ENCODE measurements at regions not wholly inside any gene's neighbourhood (a gene's known extent, or its start where the extent isn't known, plus 50 kb on each side); places are given as distances from the start of the nearest gene placed in this dataset.

DNA sequence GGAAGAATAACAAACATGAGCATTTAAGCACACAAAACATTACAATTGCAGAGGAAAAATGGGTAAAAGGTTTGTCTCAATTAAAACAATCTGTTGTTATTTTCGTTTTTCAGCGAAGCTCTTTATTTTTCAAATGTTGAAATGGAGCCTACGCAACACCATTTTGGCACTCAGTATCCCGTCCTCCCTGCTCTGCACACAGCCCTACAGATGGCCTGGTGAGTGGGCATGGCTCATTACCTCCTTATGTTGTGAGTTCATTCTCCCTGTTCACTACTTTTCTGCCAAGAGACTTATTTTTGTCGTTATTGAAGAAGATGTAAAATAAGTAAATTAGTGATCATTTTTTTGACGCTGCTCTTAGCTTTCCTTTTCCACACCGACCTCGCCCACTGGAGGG lies 167.8 kb upstream of the CXCL12 start:
- TF ChIP-seq, protein P1, sequence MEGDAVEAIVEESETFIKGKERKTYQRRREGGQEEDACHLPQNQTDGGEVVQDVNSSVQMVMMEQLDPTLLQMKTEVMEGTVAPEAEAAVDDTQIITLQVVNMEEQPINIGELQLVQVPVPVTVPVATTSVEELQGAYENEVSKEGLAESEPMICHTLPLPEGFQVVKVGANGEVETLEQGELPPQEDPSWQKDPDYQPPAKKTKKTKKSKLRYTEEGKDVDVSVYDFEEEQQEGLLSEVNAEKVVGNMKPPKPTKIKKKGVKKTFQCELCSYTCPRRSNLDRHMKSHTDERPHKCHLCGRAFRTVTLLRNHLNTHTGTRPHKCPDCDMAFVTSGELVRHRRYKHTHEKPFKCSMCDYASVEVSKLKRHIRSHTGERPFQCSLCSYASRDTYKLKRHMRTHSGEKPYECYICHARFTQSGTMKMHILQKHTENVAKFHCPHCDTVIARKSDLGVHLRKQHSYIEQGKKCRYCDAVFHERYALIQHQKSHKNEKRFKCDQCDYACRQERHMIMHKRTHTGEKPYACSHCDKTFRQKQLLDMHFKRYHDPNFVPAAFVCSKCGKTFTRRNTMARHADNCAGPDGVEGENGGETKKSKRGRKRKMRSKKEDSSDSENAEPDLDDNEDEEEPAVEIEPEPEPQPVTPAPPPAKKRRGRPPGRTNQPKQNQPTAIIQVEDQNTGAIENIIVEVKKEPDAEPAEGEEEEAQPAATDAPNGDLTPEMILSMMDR (conservative IDR thresholded peaks at IDR 0.05; ENCODE audit: low read depth, low read length), result no peak
- H3K4me3 ChIP-seq (ENCODE audit: low read depth, low read length), result no peak overlapping the region
- DNase-seq (ENCODE audit: low read depth), result no peak

DNA sequence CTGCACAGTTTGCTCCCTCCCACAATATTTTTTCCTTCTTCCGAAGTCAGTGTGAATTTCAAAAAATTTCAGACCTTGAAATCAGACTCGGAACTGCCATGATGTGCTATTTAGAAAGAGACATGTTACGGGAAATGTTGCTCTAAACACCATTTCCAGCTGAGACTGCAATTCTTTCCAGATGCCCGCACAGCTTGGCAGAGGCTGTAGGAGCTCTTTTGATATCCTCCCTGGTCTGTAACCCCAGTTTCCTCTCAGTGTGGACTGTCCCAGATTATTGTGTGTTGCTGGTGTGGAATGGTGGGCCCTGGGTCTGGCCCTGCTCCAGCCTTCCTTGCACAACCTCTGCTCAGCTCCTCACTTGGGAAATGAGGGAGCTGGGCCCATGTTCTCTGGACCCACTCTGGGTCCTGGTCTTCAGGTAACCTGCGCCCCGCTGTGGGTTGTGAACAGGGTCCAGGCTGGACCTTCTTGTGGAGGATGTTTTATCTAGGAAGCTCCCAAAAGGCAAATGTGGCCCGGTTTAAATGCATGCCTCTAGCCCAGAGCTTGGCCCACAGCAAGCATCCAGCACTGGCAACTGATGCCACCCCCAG lies 172.8 kb upstream of the CXCL12 start:
- no peak for DNase-seq (ENCODE audit: low read depth)
- H3K4me3 ChIP-seq (ENCODE audit: low read depth, low read length), result no peak overlapping the region

DNA sequence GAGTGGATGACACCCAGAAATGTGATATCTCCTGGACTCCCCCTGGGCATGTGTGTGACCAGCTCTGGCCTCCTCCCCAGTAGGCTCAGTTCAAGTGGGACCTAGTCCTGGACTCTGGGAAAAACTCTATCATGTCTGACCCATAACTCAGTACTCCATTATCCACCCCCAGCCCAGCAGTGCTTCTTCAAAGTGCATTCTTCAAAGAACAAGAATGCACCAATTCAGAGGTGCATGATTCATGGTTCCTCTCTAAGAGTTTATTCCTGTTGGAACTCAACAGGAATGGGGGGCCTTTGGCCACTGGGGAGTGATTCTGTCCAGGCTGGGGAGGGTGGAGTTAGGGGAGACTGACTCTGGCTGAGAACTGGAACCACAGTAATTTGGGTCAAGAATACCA lies 173.6 kb upstream of the CXCL12 start:
- H3K4me3 ChIP-seq (ENCODE audit: low read depth, low read length), result no peak overlapping the region
- DNase-seq (ENCODE audit: low read depth), result no peak
- TF ChIP-seq, protein P1 (conservative IDR thresholded peaks at IDR 0.05; ENCODE audit: low read depth, low read length), result no peak

More for the DNA sequence above, 172.8 kb upstream of the CXCL12 start:
- TF ChIP-seq, protein P1 (conservative IDR thresholded peaks at IDR 0.05; ENCODE audit: low read depth, low read length), result no peak

DNA sequence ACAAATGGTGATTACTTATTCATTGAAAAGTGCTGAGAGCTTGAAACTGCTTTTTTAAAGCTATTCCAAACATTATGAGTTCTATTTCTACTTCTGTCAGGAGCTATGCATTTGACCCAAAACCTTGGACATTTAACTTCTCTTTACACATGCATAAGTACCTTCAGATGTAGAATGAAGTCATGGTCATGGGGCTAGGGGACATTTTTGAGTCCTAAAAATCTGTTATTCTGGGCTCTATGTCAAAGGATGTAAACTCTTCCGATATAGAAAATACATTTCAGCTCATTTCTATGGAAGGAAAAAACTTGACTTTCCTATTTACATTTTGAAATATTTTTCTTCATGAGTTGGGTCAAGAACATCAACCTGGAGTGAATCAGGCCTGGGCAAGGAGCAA lies 179.5 kb upstream of the CXCL12 start:
- TF ChIP-seq, protein P1 (conservative IDR thresholded peaks at IDR 0.05; ENCODE audit: low read depth, low read length), result no peak
- no peak for DNase-seq (ENCODE audit: low read depth)
- H3K4me3 ChIP-seq (ENCODE audit: low read depth, low read length), result no peak overlapping the region

DNA sequence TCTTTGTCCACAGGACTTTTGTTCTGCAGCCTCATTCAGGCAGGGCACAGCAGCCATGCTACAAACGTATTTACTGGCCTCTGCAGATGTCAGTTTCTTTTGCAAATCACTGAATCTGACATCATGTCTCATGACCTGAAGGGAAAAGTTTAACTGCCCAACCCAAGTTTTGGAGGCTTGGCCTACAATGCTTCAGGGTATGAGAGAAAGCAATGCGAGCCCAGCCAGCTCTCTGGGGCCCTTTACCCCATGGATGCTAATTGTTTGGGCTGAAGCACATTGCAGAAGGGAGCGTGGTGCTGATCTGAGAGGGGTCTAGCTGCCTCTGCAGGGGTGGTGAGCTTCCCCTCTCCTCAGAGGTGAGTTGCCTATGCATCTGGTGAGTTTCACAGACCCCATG lies 179.9 kb upstream of the CXCL12 start:
- TF ChIP-seq, protein P1 (conservative IDR thresholded peaks at IDR 0.05; ENCODE audit: low read depth, low read length), result no peak
- DNase-seq (ENCODE audit: low read depth), result no peak
- no peak overlapping the region for H3K4me3 ChIP-seq (ENCODE audit: low read depth, low read length)

DNA sequence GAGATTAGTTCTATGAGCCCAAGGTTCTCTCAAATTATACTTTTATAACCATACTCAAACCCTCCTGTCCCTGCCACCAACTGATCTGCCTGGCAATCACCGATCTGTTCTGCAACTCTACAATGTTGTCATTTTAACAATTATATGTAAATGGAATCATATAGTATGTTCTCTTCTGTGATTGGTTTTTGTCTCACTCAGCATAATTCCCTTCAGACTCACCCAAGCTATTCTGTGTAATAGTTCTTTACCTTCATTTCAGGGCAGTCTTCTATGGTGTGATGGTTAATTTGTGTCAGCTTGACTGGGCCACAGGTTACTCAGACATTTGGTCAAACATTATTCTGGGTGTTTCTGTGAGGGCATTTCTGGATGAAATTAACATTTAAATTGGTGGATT lies 181.9 kb upstream of the CXCL12 start:
- DNase-seq (ENCODE audit: low read depth), result no peak
- TF ChIP-seq, protein P1 (conservative IDR thresholded peaks at IDR 0.05; ENCODE audit: low read depth, low read length), result no peak
- no peak overlapping the region for H3K4me3 ChIP-seq (ENCODE audit: low read depth, low read length)

DNA sequence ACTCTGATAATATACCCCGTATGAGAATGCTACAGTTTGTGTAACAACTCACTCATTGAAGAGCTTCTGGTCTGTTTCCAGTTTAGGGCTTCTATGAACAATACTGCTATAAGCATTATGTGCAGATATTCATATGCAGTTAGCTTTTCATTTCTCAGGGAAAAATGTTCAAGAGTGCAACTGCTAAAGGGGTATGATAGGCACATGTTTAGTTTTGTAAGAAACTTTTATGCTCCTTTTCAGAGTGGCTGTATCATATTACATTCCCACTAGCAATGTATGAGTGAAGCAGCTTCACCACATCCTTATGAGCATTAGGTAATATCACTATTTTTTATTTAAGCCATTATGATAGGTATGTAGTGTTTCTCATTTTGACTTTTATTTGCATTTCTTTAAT lies 182.6 kb upstream of the CXCL12 start:
- no peak for DNase-seq (ENCODE audit: low read depth)
- H3K4me3 ChIP-seq (ENCODE audit: low read depth, low read length), result no peak overlapping the region
- TF ChIP-seq, protein P1 (conservative IDR thresholded peaks at IDR 0.05; ENCODE audit: low read depth, low read length), result no peak
